Cerebellar nuclear complex (tissue), 1 donor: ENCODE measurements at regions not wholly inside any gene's neighbourhood (a gene's known extent, or its start where the extent isn't known, plus 50 kb on each side); places are given as distances from the start of the nearest gene placed in this dataset.
"Not testable (repeated sequence)": the region's sequence is repeated elsewhere in the genome, so short reads cannot be mapped to it uniquely, and the experiment has no call there.

Experiments
- DNase-seq, 2 experiments: peaks; one replicate each; lab custom pipeline; 2025; lab: John Stamatoyannopoulos, UW

DNA sequence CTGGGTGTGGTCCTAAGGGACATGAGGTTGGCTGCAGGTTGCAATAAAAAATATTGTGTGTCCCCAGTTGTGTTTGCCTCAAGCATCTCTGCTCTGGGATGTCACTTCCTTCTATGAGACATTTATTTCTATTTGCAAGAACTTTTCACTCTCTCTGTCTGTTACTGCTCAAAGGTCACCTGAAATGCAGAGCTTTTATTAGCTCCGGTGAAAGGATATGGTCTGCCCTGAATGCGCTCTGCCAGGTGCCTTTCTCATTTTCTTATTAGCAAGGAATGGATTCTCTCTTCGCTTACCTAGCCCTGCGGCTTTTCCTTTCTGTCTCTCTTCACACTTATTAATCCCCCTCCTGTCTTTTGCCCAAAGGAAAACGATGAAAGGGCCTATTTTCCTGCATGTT lies 526.1 kb downstream of the TMEM38B start:
- DNase-seq: no peak

DNA sequence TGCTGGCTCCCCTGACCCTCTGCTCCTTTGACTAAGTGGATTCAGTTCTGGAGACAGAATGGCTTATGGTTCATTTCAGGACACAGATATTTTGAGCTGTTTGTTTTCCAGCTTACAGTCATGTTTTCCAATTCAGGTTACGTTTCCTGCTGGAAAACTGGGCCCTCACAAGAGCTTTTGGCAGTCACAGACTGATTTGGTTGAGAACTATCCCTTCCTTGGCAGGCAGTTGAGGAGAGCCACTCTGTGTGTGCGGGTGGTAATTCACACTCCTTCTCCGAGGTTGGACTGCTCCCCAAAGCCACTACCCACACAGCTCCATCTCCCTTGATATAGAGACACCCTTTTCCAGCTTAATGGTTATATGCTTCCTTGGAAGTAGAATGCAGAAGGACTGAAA lies 534.5 kb downstream of the TMEM38B start:
- no peak for DNase-seq

- no peak for DNase-seq
These were observed 538.8 kb downstream of the TMEM38B start for GRCh38 chr9:106233116-106233515.

DNA sequence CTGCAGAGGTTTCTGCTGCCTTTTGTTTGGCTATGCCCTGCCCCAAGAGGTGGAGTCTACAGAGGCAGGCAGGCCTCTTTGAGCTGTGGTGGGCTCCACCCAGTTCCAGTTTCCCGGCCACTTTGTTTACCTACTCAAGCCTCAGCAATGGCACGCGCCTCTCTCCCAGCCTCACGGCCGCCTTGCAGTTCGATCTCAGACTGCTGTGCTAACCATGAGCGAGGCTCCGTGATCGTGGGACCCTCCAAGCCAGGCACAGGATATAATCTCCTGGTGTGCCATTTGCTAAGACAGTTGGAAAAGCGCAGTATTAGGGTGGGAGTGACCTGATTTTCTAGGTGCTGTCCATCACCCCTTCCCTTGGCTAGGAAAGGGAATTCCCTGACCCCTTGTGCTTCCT lies 566.6 kb downstream of the TMEM38B start:
- not testable (repeated sequence) for DNase-seq

DNA sequence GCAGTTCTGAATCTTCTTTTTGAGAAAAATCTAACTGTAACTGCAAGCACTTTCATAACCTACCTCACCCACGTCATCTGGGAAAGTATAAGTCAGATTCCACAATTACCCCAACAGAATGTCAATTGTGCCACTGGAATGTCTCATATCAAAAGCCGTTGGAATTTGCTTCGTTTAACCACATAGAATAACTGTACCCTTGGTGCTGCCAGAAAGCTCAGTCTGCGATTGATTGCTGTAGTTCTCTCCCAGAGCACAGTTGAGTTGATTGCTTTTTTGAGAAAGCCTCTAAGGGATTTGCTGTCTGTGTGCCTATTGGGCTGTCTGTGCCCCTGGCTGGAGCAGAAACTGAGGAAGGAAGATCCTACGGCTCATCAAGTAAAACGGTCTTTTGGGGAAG lies 583.6 kb downstream of the TMEM38B start:
- DNase-seq: no peak

GRCh38 chr9:106283769-106284168 lies 579.2 kb upstream of the ZNF462 start:
- DNase-seq: no peak

- DNase-seq: no peak
These were observed 578.7 kb upstream of the ZNF462 start for GRCh38 chr9:106284296-106284695.

DNA sequence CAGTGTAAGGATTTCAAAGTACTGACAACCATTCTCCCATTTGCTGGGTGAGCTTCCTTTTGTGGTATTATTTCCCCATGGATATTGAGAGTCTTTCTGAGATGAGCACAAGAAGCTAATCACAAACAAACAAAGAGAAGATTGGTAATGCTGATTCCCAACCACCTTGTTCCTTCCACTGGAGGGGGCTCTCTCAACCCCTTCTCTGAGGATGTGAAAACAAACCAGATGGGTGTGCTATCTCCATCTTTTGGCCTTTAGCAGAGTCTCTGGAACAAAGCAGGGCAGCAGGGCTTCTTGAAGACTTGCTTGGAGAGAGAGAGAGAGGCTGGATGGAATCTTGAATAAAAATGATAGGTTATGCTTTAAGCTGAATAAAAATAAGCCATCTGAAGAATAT lies 576.7 kb upstream of the ZNF462 start:
- no peak for DNase-seq

- DNase-seq: no peak
These were observed 575.8 kb upstream of the ZNF462 start for GRCh38 chr9:106287091-106287631.

GRCh38 chr9:106287731-106288130 lies 575.2 kb upstream of the ZNF462 start:
- no peak for DNase-seq

- DNase-seq: no peak
These were observed 574.3 kb upstream of the ZNF462 start for GRCh38 chr9:106288689-106289088.

- DNase-seq: no peak
These were observed 571.2 kb upstream of the ZNF462 start for GRCh38 chr9:106291786-106292185.

DNA sequence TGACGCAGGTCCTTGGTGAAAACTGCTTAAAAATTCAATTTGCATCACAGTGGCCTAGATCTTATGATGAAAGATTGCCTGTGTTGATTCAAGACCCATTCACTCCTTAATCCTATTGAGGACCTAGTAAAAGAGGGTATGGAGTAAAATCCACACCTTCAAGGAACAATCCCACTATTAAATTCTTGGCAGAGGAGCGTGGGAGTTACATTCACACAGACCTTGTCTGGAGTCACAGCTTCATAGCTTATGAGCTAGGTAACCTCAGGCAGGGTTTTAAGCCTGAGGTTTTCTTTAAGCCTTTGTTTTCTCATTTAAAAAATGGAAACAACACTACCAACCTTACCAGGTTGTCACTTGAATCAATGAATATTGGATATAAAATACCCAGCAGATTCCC lies 566.5 kb upstream of the ZNF462 start:
- no peak for DNase-seq

DNA sequence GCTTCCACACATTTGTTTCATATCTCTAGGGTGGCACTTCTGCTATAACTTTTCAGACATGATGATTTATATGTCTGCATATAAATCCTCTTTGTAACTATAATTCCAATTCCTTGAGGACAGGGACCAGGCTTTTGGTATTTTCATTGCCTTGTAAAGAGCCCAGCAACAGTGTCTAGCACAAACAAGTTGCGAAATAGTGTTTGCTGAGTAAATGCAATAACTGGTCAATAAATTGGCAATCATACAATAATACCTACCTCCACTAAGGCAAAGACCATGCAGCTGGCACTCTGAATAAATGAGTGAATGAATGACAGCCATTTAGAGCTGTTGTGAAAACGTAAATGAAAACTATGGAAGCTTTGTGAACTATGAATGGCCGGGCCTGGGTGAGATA lies 564.0 kb upstream of the ZNF462 start:
- no peak for DNase-seq

DNA sequence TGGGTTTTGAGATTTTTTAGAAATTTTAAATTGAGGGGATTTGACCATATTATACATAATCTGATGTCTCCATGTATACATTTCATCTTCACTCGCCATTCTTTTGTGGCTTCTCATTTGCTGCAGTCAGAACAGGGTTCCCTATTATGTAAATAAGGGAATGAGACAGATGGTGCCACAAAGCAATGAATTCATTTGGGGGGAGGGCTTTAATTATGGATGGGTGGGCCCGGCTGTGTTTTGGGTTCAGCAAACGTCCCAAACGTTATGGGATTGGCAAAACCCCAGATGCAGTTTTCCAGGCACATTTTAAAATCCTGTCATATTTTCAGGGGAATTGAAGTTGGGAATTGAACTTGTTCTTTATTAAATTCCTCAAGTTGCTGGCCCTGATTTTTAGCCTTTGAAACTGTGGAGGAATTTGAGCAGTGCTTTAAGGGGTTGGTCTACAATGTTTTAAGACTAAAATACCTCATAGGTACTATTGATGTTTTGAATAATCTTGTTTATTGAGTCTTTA lies 558.5 kb upstream of the ZNF462 start:
- DNase-seq: no peak

- no peak for DNase-seq
These were observed 557.4 kb upstream of the ZNF462 start for GRCh38 chr9:106305428-106306133.

GRCh38 chr9:106307670-106308069 lies 555.3 kb upstream of the ZNF462 start:
- DNase-seq: no peak

GRCh38 chr9:106309925-106310324 lies 553.0 kb upstream of the ZNF462 start:
- DNase-seq: no peak

DNA sequence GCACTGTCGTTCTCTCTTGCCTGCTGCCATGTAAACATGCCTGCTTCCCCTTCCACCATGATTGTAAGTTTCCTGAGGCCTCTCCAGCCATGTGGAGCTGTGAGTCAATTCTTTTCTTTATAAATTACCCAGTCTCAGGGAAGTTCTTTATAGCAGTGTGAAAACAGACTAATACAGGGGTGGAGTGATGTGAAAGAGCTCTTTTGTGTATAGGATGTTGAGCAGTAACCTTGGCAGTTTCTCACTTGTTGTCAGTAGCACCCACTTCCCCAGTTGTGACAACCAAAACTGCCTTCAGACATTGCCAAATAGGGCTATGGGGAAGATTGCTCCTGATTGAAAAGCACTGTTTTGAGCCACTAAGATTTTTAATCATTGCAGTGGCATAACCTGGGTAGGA lies 552.2 kb upstream of the ZNF462 start:
- no peak for DNase-seq

- DNase-seq: no peak
These were observed 550.1 kb upstream of the ZNF462 start for GRCh38 chr9:106312906-106313305.

DNA sequence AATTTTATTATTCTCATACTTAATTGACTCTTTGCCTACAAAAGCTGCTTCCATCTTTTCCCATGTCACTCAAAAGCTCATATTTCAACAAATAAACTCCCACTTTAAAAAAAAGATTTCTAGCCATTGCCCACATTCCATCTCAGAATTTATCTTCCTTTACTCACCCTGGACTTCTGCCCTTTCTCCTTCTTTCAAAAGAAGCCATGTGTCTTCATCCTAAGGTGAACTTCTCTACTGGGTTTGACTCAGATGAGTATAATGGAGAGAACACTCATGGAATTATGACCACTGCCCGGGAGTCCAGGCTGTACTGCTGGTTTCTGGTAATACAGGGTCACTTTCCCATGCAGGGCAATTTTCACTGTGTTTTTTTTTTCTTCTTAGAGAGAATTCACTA lies 548.5 kb upstream of the ZNF462 start:
- no peak for DNase-seq

DNA sequence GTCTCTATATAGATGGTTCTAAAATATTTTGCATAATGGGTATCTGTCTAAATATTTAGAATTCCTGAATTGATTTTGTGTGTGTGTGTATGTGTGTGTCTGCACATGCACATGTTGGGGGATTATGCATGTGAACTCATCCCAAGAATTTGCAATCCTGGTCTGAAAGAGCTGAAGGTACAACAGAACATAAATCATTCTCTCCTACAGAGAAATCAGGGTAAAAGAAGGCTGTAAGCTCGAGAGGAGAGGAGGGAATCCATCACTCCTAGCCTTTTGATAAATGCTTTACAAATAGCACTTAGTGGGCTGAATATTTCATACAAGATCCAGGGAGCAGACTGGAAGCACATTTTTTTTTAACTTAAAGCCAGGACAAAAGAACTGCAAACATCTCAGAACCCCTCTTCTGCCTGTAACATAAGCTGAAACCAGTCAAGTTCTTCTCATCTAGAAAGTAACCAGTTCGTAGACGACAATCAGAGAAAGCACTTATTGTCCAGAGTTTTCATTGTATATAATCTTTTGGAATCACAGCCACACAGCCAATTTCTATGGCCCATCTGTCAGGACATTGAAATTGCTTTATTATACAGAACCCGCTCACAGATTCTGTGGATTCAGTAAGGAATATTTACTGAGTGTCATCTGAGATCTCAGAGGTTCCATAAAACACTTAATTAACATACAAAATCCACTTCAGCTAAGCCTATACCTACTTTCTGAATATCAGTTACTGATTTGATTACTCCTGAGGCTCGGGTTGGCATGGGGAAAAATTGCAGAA lies 541.4 kb upstream of the ZNF462 start:
- DNase-seq: no peak

GRCh38 chr9:106322706-106323245 lies 540.2 kb upstream of the ZNF462 start:
- DNase-seq: no peak
